ENCODE measurements at regions not wholly inside any gene's neighbourhood (a gene's known extent, or its start where the extent isn't known, plus 50 kb on each side); places are given as distances from the start of the nearest gene placed in this dataset.

DNA sequence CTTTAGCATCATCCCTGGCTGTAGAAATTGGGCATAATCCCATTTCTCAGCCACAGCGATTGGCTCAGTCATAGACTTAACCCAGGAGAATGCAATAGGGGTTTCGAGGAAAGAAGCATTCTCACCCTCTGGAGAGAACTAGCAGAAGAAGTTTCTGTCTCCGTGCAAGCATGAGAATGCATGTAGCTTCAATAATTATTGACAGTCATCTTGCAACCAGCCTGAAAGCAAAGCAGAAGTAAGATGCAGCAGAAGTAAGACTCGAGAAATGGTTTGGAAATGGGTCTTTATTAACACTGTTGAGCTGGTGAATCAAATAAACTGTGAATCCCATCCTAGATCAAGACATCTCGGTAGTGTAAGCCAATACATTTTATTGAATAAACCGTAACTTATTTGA lies 828.8 kb upstream of the GJE1 start:
- Histone ChIP-seq H3K9me3 (no peaks in the 10 kb centered on the region), H3K4me3 (ENCODE audit: low read depth, low read length) (no peak overlapping the region), H3K36me3 (ENCODE audit: control insufficient read depth, insufficient read depth, low read length) (no peaks in the 10 kb centered on the region), H3K27me3 (replicated peaks; ENCODE audit: control insufficient read depth, insufficient read depth, low read length) (no peaks in the 10 kb centered on the region), H3K4me1 (no peaks in the 10 kb centered on the region)
- intact Hi-C loops (cut with micrococcal nuclease; ENCODE audit: unreplicated experiment) = no loop called here
- CTCF ChIA-PET = no interaction called here
- Mint-ChIP-seq H3K27me3 (ENCODE audit: insufficient read depth, unreplicated experiment) (no peaks in the 10 kb centered on the region), H3K27ac (ENCODE audit: unreplicated experiment) (no peak overlapping the region), H3K4me3 (ENCODE audit: unreplicated experiment) (no peak overlapping the region), H3K36me3 (ENCODE audit: insufficient read depth, unreplicated experiment) (no peaks in the 10 kb centered on the region), H3K9me3 (ENCODE audit: unreplicated experiment) (no peaks in the 10 kb centered on the region), H3K4me1 (ENCODE audit: low read depth, unreplicated experiment) (no peaks in the 10 kb centered on the region)
- TF ChIP-seq, protein P1, sequence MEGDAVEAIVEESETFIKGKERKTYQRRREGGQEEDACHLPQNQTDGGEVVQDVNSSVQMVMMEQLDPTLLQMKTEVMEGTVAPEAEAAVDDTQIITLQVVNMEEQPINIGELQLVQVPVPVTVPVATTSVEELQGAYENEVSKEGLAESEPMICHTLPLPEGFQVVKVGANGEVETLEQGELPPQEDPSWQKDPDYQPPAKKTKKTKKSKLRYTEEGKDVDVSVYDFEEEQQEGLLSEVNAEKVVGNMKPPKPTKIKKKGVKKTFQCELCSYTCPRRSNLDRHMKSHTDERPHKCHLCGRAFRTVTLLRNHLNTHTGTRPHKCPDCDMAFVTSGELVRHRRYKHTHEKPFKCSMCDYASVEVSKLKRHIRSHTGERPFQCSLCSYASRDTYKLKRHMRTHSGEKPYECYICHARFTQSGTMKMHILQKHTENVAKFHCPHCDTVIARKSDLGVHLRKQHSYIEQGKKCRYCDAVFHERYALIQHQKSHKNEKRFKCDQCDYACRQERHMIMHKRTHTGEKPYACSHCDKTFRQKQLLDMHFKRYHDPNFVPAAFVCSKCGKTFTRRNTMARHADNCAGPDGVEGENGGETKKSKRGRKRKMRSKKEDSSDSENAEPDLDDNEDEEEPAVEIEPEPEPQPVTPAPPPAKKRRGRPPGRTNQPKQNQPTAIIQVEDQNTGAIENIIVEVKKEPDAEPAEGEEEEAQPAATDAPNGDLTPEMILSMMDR (IDR thresholded peaks at IDR 0.05; ENCODE audit: insufficient read depth in 1 of 2, low read depth in 1 of 2, low read length in 1 of 2, severe bottlenecking in 1 of 2, unreplicated experiment in 1 of 2) = no peak
- DNase-seq = no peak
- BruUV-seq (replicated peaks) = no TSS peak
- POLR2A ChIA-PET = no interaction called here

DNA sequence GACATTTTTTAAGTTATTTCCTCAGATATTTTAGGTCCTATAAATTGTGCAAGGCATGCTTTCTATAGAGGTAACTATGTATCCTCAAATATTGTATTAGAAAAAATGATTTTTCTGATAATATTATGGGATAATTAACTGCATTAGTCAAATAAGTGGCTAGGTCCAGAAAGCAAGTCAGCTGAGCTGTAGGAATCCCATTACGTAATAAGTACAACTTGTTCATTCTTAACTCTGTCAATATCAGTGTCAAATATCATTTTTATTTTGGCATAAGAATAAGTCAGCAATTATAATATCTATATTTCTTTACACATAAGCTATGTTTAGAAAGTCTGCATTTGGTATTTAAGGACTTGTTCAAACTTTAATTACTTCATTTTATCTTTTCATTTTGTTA lies 830.9 kb upstream of the GJE1 start:
- Histone ChIP-seq H3K36me3 (ENCODE audit: control insufficient read depth, insufficient read depth, low read length) (no peaks in the 10 kb centered on the region), H3K4me3 (ENCODE audit: low read depth, low read length) (no peak overlapping the region), H3K4me1 (no peaks in the 10 kb centered on the region), H3K9me3 (no peaks in the 10 kb centered on the region), H3K27me3 (replicated peaks; ENCODE audit: control insufficient read depth, insufficient read depth, low read length) (no peaks in the 10 kb centered on the region)
- H3K4me1 Mint-ChIP-seq (ENCODE audit: low read depth, unreplicated experiment) = no peaks in the 10 kb centered on the region
- intact Hi-C loops (cut with micrococcal nuclease; ENCODE audit: unreplicated experiment) = no loop called here
- no peaks in the 10 kb centered on the region for H3K36me3 Mint-ChIP-seq (ENCODE audit: insufficient read depth, unreplicated experiment)
- TF ChIP-seq, protein P1 (IDR thresholded peaks at IDR 0.05; ENCODE audit: insufficient read depth in 1 of 2, low read depth in 1 of 2, low read length in 1 of 2, severe bottlenecking in 1 of 2, unreplicated experiment in 1 of 2) = no peak
- H3K27ac Mint-ChIP-seq (ENCODE audit: unreplicated experiment) = no peak overlapping the region
- H3K27me3 Mint-ChIP-seq (ENCODE audit: insufficient read depth, unreplicated experiment) = no peaks in the 10 kb centered on the region
- H3K9me3 Mint-ChIP-seq (ENCODE audit: unreplicated experiment) = no peaks in the 10 kb centered on the region
- no TSS peak for BruUV-seq (replicated peaks)
- no peak overlapping the region for H3K4me3 Mint-ChIP-seq (ENCODE audit: unreplicated experiment)
- ChIA-PET CTCF (no interaction called here), POLR2A (no interaction called here)
- no peak for DNase-seq

DNA sequence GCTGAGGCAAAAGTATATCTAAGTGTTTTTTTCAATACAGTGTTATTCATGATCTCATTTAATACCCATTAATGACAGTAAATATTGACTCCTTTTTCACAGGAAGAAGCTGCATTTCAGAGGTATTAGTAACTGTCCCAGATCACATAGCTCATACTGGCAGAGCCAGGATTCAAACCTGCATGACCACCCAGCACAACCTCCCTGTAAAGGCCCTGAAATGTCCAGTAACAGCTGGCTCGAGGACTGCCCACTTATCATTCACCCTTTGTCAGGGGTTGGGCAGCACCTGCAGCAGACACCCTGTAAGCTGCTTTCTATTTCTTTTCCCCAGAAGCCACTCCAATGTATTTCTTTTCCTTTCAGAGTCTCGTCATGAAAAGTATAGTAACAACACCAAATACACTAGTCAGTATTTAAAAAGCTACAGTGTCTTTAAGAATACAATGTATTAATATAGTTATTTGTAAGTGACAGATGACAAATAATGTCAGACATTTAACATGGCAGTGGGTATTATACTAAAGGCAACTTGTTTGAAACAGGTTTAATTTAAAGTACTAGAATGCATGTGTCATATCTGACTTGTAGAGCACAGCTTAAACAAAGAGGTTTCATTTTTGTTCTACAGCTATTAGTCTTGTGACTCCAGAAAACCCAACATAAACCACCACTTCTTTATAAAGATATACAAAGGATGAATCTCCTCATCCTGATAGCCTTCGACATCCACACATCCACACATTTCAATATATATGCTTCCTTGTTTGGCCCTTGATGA lies 841.6 kb upstream of the GJE1 start:
- no peaks in the 10 kb centered on the region for H3K4me1 Mint-ChIP-seq (ENCODE audit: low read depth, unreplicated experiment)
- Histone ChIP-seq H3K27me3 (replicated peaks; ENCODE audit: control insufficient read depth, insufficient read depth, low read length) (no peaks in the 10 kb centered on the region), H3K36me3 (ENCODE audit: control insufficient read depth, insufficient read depth, low read length) (no peaks in the 10 kb centered on the region), H3K4me1 (no peaks in the 10 kb centered on the region), H3K4me3 (ENCODE audit: low read depth, low read length) (no peak overlapping the region), H3K9me3 (no peaks in the 10 kb centered on the region)
- CTCF ChIA-PET = interaction anchor here (0.5 kb wide), 1 partner anchor 36 kb away, joined by 3 read pairs; no protein-coding TSS in a partner anchor
- POLR2A ChIA-PET = no interaction called here
- BruUV-seq (replicated peaks) = no TSS peak
- H3K27ac Mint-ChIP-seq (ENCODE audit: unreplicated experiment) = no peak overlapping the region
- H3K4me3 Mint-ChIP-seq (ENCODE audit: unreplicated experiment) = no peak overlapping the region
- no peak for DNase-seq
- H3K9me3 Mint-ChIP-seq (ENCODE audit: unreplicated experiment) = no peaks in the 10 kb centered on the region
- intact Hi-C loops (cut with micrococcal nuclease; ENCODE audit: unreplicated experiment) = no loop called here
- TF ChIP-seq, protein P1 (IDR thresholded peaks at IDR 0.05; ENCODE audit: insufficient read depth in 1 of 2, low read depth in 1 of 2, low read length in 1 of 2, severe bottlenecking in 1 of 2, unreplicated experiment in 1 of 2) = no peak
- no peaks in the 10 kb centered on the region for H3K27me3 Mint-ChIP-seq (ENCODE audit: insufficient read depth, unreplicated experiment)
- no peaks in the 10 kb centered on the region for H3K36me3 Mint-ChIP-seq (ENCODE audit: insufficient read depth, unreplicated experiment)
